ENCODE measurements at regions not wholly inside any gene's neighbourhood (a gene's known extent, or its start where the extent isn't known, plus 50 kb on each side); places are given as distances from the start of the nearest gene placed in this dataset.

DNA sequence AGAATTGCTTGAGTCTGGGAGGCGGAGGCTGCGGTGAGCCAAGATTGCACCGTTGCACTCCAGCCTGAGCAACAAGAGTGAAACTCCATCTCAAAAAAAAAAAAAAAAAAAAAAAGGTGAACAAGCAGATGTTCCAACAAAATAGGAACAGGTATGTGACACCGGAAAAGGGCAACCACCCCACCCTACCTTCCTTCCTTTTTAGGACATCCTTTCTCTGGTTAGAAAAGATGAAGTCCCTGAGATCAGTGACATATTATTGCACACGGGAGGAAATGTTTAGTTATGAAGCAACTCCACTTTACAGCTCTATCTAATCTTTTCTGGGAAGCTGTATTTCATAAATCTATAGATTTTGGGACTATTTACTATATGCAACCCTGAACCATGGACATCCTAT lies 114.2 kb upstream of the MON1B start:
- TF ChIP-seq, protein P1, sequence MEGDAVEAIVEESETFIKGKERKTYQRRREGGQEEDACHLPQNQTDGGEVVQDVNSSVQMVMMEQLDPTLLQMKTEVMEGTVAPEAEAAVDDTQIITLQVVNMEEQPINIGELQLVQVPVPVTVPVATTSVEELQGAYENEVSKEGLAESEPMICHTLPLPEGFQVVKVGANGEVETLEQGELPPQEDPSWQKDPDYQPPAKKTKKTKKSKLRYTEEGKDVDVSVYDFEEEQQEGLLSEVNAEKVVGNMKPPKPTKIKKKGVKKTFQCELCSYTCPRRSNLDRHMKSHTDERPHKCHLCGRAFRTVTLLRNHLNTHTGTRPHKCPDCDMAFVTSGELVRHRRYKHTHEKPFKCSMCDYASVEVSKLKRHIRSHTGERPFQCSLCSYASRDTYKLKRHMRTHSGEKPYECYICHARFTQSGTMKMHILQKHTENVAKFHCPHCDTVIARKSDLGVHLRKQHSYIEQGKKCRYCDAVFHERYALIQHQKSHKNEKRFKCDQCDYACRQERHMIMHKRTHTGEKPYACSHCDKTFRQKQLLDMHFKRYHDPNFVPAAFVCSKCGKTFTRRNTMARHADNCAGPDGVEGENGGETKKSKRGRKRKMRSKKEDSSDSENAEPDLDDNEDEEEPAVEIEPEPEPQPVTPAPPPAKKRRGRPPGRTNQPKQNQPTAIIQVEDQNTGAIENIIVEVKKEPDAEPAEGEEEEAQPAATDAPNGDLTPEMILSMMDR (IDR thresholded peaks at IDR 0.05; ENCODE audit: insufficient read depth, low read length, poor library complexity, severe bottlenecking) = no peak
- no peak for TF ChIP-seq EZH2phosphoT487 (conservative IDR thresholded peaks at IDR 0.05; ENCODE audit: low read length)

Data from SU-DHL-6 (cell line).